GM21515 (cell line): ENCODE measurements at regions not wholly inside any gene's neighbourhood (a gene's known extent, or its start where the extent isn't known, plus 50 kb on each side); places are given as distances from the start of the nearest gene placed in this dataset.

Experiments
- ATAC-seq: cut with Tn5 transposase; IDR thresholded peaks from one replicate; pipeline ENCODE4 v1.9.1; 2021; ENCODE audit not compliant: unreplicated experiment

- ATAC-seq = no peak
Observed at GRCh38 chrX:4741024-4741423, 1027.6 kb upstream of the PRKX start.

- no peak for ATAC-seq
Observed at GRCh38 chrX:4735299-4735698, 1021.9 kb upstream of the PRKX start.

- no peak for ATAC-seq
Observed at GRCh38 chrX:4710618-4711433, 997.4 kb upstream of the PRKX start.

- ATAC-seq = no peak
Observed at GRCh38 chrX:4708970-4709760, 995.7 kb upstream of the PRKX start.

DNA sequence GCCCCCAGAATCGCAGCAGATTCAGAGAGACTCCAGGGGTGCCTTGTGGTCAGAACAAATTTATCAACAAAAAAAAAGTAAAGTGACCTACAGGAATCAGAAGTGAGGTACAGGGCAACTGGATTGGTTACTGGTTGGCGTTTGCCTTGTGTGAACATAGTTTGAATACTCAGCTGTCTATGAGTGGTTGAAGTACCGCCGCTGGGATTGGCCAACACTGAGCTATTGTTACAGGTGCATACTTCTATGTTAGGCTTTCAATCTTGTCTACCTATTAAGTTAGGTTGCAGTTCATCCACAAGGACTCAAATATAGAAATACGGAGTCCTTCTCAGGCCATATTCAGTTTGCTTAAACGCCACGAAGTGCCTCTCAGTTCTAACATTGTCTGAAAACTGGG lies 993.5 kb upstream of the PRKX start:
- no peak for ATAC-seq

DNA sequence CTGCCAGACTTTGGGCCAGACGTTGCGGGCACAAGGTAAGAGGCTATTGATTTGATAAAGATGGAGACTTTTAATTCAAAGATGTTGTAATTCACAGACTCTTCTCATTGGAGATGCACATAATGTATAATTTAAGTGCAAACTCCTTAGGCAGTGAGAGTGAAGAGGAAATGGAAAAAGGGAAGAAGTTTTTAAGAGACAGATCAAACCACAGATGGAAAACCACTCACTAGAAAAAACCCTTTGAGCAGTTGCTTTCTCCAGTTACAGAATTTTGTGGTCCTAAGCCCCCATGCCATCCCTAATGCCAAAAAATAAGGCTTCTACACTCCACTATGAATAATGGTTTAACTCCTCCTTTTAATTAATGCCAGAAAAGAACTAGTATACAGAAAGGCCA lies 977.1 kb upstream of the PRKX start:
- ATAC-seq = no peak

DNA sequence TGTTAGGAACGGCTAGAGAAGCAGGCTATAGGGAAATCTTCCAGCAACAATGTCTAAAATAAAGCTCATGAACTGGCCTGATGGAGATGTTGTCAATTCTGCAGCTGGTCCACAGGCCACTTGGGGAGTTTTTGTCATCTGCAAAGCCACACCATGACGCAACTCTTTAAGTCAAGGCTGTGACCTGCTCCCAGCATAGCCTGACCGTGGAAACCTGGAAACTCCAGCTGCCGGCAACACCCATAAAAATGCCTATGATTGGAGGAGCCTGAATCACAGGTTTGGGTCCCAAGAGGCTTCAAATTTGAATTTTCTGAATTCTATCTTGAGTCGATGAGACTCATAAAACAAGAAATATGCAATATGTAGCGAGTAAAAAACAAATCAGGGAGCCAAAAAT lies 969.2 kb upstream of the PRKX start:
- no peak for ATAC-seq

DNA sequence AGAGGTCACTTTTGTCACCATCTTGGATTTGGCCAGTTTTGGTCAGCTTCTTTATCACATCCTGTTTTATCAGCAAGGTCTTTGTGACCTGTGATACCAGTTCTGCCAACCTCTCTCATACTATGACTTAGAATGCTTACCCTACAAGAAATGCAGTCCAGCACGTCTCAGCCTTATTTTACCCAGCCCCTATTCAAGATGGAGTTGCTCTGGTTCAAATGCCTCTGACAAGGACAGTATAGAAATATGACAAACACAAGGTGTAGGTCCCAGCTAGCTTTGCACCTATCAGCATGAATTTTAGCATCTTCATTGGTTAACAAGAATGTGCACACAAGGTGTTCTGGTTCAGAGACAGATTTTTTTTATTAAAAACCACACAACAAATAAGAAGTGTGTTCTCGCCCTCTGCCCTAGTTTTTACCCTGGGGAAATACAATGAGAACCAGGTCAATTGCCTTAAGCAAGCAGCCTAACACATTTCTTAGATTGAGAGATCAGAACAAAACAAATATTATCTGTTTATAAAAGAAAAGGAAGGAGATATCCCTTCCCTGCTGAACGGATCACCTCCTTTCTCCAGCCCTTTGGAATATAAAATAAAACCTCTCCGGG lies 962.3 kb upstream of the PRKX start:
- no peak for ATAC-seq

DNA sequence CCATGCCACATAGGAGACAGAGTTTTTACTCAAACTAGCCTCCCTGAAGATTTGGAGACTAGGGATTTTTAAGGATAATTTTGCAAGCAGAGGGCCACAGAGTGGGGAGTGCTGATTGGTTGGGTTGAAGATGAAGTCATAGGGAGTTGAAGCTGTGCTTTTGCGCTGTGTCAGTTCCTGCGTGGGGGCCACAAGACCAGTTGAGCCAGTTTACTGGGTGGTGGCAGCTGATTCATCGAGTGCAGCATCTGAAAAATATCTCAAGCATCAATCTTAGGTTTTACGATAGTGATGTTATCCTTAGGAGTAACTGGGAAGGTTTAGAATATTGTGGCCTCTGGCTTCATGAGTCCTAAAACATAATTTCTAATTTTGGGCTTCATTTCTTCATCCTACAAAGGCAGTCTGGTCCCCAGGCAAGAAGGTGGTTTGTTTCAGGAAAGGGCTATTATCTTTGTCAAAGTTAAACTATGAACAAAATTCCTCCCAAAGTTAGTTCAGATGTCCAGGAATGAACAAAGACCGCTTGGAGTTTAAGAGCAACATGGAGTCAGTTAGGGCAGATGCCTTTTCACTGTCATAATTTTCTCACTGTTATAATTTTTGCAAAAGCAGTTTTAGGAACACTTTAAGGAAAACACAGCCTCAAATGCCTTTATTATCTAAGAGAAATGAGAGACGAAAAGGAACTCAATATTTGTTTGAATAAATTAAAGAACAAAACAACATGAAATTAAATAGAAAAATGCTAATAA lies 960.8 kb upstream of the PRKX start:
- no peak for ATAC-seq

DNA sequence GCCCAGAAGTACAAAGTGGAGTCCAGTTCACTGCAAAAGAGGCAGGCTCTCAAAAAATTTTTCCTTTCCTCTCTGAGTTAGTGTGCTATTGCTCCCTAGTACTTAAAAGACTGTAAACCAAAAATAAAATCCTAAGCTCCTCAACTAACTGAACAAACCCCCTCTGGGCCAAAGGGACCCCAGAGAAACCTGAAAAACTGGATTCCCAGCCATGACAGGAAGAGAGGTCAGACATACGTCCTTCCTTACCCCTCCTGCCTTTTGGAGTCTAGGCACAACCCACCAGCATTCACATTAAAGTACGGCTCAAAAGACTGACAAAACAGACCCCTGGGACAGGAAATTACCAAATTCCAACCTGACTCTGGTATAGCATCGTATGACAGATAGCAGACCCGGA lies 957.9 kb upstream of the PRKX start:
- no peak for ATAC-seq

- no peak for ATAC-seq
Observed at GRCh38 chrX:4670606-4671005, 957.2 kb upstream of the PRKX start.

GRCh38 chrX:4668802-4669536 lies 955.5 kb upstream of the PRKX start:
- no peak for ATAC-seq

DNA sequence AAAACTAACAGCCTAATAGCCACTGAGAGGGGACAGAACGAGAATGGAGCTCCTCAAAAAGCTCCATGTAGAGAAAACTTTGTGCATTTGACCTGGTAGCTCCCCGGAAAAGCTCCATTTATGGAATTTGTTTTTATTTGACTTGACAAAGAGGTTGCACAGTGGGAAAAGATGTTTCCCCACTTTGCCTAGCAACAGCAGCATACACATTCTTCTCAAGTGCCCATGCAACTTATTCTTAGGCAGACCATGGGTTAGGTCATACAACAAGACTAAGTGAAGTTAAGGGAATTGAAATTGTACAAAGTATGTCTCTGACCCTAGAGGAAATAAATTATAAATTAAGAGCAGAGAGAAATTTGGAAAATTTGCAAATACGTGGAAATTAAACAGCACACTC lies 949.6 kb upstream of the PRKX start:
- ATAC-seq = no peak

DNA sequence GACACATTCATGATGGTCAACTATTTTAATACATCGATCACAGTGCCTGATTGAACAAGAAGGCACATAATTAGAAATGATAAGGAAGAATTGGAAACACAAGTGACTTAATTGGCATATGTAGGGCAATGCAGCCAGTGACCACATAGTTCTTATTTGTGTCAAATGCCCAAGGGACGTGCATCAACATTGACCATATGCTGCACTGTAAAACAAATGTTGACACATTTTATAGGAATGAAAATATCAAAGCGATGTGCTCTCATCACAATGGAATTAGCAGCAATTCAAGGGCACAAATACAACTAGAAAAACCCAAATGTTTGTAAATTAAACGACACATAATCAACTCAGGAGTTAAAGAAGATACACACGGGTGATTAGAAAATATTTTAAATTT lies 948.3 kb upstream of the PRKX start:
- ATAC-seq = no peak

DNA sequence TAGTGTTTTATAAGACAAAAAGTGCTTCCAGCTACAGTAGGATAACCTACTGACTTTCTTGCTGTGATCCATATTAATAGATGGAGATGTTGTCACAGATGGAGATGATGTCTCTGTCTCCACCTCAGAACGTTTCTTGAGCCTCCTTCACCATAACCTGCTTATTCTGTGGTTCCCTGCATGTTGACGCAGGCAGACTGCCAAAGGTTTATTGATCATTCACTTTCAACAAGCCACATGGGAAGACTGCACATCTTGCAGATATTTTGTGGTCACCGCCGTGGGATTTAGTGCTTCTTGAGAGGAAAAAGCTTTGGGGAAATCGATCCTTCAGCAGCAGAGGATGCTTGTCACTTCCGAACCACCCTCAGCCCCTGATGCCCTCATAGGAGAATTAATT lies 943.0 kb upstream of the PRKX start:
- no peak for ATAC-seq

DNA sequence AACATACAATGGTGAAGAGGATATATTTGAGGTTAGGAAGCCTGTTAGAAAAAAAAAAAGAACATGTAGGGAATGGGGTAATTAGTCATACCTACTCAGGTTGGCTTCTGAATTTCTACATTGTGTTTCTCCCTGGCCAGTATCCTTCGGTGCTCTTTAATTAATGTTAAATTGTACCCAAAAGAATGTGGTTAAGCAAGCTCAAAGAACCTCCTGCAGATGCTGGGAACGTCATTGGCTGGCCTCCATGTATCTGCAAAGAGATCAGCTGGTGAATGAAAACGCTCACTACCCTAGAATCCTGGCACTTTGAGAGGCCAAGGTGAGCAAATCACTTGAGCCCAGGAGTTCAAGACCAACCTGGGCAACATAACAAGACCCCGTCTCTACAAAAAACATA lies 942.3 kb upstream of the PRKX start:
- ATAC-seq = no peak

DNA sequence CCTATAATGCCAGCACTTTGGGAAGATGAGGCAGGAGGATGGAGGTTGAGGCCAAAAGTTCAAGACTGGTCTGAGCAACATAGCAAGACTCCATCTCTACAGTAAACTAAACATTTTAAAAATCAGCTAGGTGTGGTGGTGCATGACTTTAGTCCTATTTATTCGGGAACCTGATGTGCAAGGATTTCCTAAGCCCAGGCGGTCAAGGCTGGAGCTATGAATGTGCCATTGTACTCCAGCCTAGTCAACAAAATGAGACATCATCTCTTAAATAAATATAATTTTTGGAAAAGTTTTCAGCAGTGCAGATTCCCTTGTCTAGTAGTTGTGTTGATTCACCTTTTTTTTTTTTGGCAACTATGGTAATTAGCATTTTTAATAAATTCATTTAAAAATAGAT lies 928.7 kb upstream of the PRKX start:
- ATAC-seq = no peak

DNA sequence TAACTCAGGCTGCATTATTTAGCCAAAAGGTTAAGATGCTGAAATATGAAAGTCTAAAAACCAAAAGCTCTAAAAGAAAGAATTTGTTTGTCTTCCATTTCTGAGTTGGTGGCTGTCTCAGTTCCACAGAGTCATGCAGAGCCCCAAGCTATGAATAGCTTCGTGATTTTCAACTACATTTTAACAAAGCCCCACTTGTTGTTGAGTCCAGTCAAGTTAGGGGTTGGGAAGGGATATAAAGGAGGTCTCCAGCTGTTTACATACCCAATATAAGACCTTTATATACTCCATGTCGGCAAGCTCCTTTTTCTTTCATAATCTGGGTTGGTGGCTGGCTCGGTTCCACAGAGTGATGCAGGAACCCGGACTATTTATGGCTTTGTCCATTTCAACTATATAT lies 924.6 kb upstream of the PRKX start:
- no peak for ATAC-seq

DNA sequence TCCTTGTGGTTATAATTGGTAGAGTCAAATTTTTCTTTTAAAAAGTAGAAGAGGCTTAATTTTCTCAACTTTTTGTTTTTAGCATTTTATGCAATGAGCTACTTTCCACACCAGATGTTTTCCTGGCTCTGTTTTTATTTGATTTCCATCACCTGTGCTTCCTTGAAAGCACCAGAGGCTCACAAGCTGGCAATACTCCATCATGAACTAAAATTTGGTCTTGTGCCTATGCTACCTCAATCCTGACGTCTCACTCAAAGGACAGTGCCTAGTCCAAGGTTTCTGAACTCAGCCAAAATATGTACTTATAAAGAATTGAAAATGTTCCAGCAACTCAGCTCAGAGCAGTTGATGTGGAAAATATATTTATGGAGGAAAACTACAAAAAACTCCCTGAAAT lies 914.0 kb upstream of the PRKX start:
- no peak for ATAC-seq

GRCh38 chrX:4622486-4623167 lies 909.2 kb upstream of the PRKX start:
- no peak for ATAC-seq
